ENCODE measurements at regions not wholly inside any gene's neighbourhood (a gene's known extent, or its start where the extent isn't known, plus 50 kb on each side); places are given as distances from the start of the nearest gene placed in this dataset.

DNA sequence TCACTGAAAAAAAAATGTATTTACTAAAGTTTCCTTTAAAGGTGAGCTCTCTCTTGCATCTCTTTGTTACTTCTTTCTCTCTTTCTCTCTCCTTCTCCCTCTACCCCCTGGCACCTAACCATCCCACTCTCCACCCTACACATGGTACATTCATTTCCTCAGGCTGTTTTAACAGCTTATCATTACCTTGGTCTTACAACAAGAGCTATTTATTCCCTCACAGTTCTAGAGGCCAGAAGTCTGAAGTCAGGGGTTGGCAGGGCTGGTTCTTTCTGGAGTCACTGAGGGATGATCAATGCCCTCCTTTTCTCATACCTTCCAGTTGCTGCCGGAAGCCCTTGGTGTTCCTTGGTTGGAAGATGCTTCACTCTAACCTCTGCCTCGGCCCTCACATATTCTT lies 91.1 kb upstream of the DSCAM start:
- Histone ChIP-seq H3K4me2 (ENCODE audit: low read depth, low read length) (no peak overlapping the region), H3K9ac (ENCODE audit: insufficient read depth, low read depth, low read length) (no peak overlapping the region), H3K27me3 (ENCODE audit: control insufficient read depth in 1 of 2, insufficient read depth in 2 of 2, low read length in 2 of 2) (no peaks in the 10 kb centered on the region; a peak in 1 of 5 replicates), H3K79me2 (ENCODE audit: insufficient read depth, low read length) (no peaks in the 10 kb centered on the region), H4K20me1 (ENCODE audit: insufficient read depth, low read length) (no peaks in the 10 kb centered on the region), H2AFZ (ENCODE audit: low read length) (no peak overlapping the region), H3K27ac (ENCODE audit: extremely low read length, insufficient read depth, low read length) (no peak overlapping the region), H3K4me1 (ENCODE audit: insufficient read depth, low read length) (no peaks in the 10 kb centered on the region), H3K9me3 (ENCODE audit: low read length) (peaks cover 87% of the 10 kb centered on the region), H3K36me3 (replicated peaks in 1 of 2; ENCODE audit: control insufficient read depth in 1 of 2, insufficient read depth in 2 of 2, low read length in 2 of 2) (no peaks in the 10 kb centered on the region), H3K4me3 (replicated peaks in 1 of 3; ENCODE audit: insufficient read depth in 1 of 3, low read depth in 2 of 3, low read length in 3 of 3) (no peak overlapping the region)
- 3% methylated on average over 2 of the region's 2 CpGs for WGBS (ENCODE audit: low lambda C conversion rate)
- DNase-seq (ENCODE audit: low spot score) (no peak), ATAC-seq (no peak), FAIRE-seq (no peak)
- POLR2A ChIA-PET: no interaction called here
- in situ Hi-C loops (cut with HindIII; ENCODE audit: extremely low pct_ligation_motif_present, low pct_unique_long_range_greater_than_20kb) (no loop called here), intact Hi-C loops (cut with micrococcal nuclease; ENCODE audit: unreplicated experiment) (no loop called here)
- BruUV-seq (replicated peaks): no TSS peak
- TF ChIP-seq SRY (CRISPR knock-in tag; IDR thresholded peaks at IDR 0.05) (no peak), GPN1 (CRISPR knock-in tag; IDR thresholded peaks at IDR 0.05; ENCODE audit: borderline replicate concordance) (no peak), DPF2 (CRISPR knock-in tag; IDR thresholded peaks at IDR 0.05; ENCODE audit: borderline replicate concordance, low read depth) (no peak), BHLHE40 (IDR thresholded peaks at IDR 0.05; ENCODE audit: low read length) (no peak), CCAR2 (optimal IDR thresholded peaks at IDR 0.05; ENCODE audit: low read depth, low read length) (no peak), NFKBIZ (CRISPR knock-in tag; IDR thresholded peaks at IDR 0.05) (no peak)
- TF ChIP-seq, protein P1, sequence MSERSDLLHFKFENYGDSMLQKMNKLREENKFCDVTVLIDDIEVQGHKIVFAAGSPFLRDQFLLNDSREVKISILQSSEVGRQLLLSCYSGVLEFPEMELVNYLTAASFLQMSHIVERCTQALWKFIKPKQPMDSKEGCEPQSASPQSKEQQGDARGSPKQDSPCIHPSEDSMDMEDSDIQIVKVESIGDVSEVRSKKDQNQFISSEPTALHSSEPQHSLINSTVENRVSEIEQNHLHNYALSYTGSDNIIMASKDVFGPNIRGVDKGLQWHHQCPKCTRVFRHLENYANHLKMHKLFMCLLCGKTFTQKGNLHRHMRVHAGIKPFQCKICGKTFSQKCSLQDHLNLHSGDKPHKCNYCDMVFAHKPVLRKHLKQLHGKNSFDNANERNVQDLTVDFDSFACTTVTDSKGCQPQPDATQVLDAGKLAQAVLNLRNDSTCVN (CRISPR knock-in tag; IDR thresholded peaks at IDR 0.05; ENCODE audit: borderline replicate concordance): no peak
- CTCF ChIA-PET (ENCODE audit: low intra/inter-chr PET ratio, low total read pairs): no interaction called here

DNA sequence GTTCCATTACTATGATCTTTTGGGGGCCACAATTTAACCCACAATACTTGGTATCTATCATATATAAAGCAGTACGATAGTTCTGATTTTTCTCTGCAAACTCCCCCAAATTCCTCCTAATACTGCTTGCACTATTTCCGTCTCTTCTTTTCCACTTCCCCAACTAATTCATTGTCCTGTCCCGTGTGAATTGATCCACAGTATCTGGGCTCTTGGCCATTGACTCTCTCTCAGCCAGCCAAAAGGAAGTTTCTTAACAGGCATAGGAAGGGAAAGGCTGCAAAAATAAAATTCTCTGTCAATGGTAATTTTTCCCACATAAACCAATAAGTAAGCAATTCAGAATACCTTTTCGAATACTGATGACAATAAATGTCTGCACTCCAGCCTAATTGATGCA lies 91.7 kb upstream of the DSCAM start:
- Histone ChIP-seq H3K27me3 (ENCODE audit: control insufficient read depth in 1 of 2, insufficient read depth in 2 of 2, low read length in 2 of 2) (no peaks in the 10 kb centered on the region; a peak in 1 of 5 replicates), H3K27ac (ENCODE audit: extremely low read length, insufficient read depth, low read length) (no peak overlapping the region), H3K36me3 (replicated peaks in 1 of 2; ENCODE audit: control insufficient read depth in 1 of 2, insufficient read depth in 2 of 2, low read length in 2 of 2) (no peaks in the 10 kb centered on the region), H3K4me3 (replicated peaks in 1 of 3; ENCODE audit: insufficient read depth in 1 of 3, low read depth in 2 of 3, low read length in 3 of 3) (no peak overlapping the region), H4K20me1 (ENCODE audit: insufficient read depth, low read length) (no peaks in the 10 kb centered on the region), H3K79me2 (ENCODE audit: insufficient read depth, low read length) (no peaks in the 10 kb centered on the region), H3K4me2 (ENCODE audit: low read depth, low read length) (no peak overlapping the region), H3K9ac (ENCODE audit: insufficient read depth, low read depth, low read length) (no peak overlapping the region), H3K4me1 (ENCODE audit: insufficient read depth, low read length) (no peaks in the 10 kb centered on the region), H2AFZ (ENCODE audit: low read length) (no peak overlapping the region), H3K9me3 (ENCODE audit: low read length) (peaks cover 86% of the 10 kb centered on the region)
- intact Hi-C loops (cut with micrococcal nuclease; ENCODE audit: unreplicated experiment) (no loop called here), in situ Hi-C loops (cut with HindIII; ENCODE audit: extremely low pct_ligation_motif_present, low pct_unique_long_range_greater_than_20kb) (no loop called here)
- BruUV-seq (replicated peaks): no TSS peak
- POLR2A ChIA-PET: no interaction called here
- FAIRE-seq: no peak
- 5% methylated on average over 4 of the region's 4 CpGs for WGBS (ENCODE audit: low lambda C conversion rate)
- no peak for DNase-seq (ENCODE audit: low spot score)
- ATAC-seq: no peak
- TF ChIP-seq NFYB (CRISPR knock-in tag; IDR thresholded peaks at IDR 0.05) (no peak), ZNF17 (CRISPR knock-in tag; IDR thresholded peaks at IDR 0.05) (no peak), CREB1 (IDR thresholded peaks at IDR 0.05) (no peak), CREB1 (CRISPR knock-in tag; IDR thresholded peaks at IDR 0.05) (no peak), ZNF780A (CRISPR knock-in tag; IDR thresholded peaks at IDR 0.05) (no peak), KAT7 (CRISPR knock-in tag; IDR thresholded peaks at IDR 0.05; ENCODE audit: borderline replicate concordance) (no peak), HOXA9 (CRISPR knock-in tag; IDR thresholded peaks at IDR 0.05; ENCODE audit: borderline replicate concordance) (no peak), ZNF350 (CRISPR knock-in tag; IDR thresholded peaks at IDR 0.05; ENCODE audit: borderline replicate concordance, low read depth) (no peak), KDM1A (CRISPR knock-in tag; IDR thresholded peaks at IDR 0.05) (no peak), TAF1 (CRISPR knock-in tag; IDR thresholded peaks at IDR 0.05) (no peak), ZNF883 (CRISPR knock-in tag; IDR thresholded peaks at IDR 0.05; ENCODE audit: not compliant biosample characterization) (no peak), SATB2 (CRISPR knock-in tag; IDR thresholded peaks at IDR 0.05) (no peak)
- CTCF ChIA-PET (ENCODE audit: low intra/inter-chr PET ratio, low total read pairs): no interaction called here

Measured in HepG2 (cell line).